ENCODE measurements at regions not wholly inside any gene's neighbourhood (a gene's known extent, or its start where the extent isn't known, plus 50 kb on each side); places are given as distances from the start of the nearest gene placed in this dataset.
A peak's percentile ranks its signal among the peaks of the same experiment; 100 is the strongest.

- DNase-seq = no peak
Measured at GRCh38 chr3:176932433-176932832, 264.8 kb downstream of the TBL1XR1 start.

GRCh38 chr3:176931991-176932390 is 265.3 kb downstream of the TBL1XR1 start:
- DNase-seq = no peak

- no peak for DNase-seq
Measured at GRCh38 chr3:176930942-176931341, 266.3 kb downstream of the TBL1XR1 start.

- no peak for DNase-seq
Measured at GRCh38 chr3:176928582-176928931, 268.7 kb downstream of the TBL1XR1 start.

- no peak for DNase-seq
Measured at GRCh38 chr3:176927706-176928581, 269.3 kb downstream of the TBL1XR1 start.

GRCh38 chr3:176927280-176927679 is 270.0 kb downstream of the TBL1XR1 start:
- no peak for DNase-seq

GRCh38 chr3:176926688-176927087 is 270.6 kb downstream of the TBL1XR1 start:
- DNase-seq = no peak

- no peak for DNase-seq
Measured at GRCh38 chr3:176926034-176926433, 271.2 kb downstream of the TBL1XR1 start.

GRCh38 chr3:176920766-176921160 is 276.5 kb downstream of the TBL1XR1 start:
- DNase-seq = no peak

- peak; percentile 70 for DNase-seq
Measured at GRCh38 chr3:176919836-176920765, 277.2 kb downstream of the TBL1XR1 start.

- no peak for DNase-seq
Measured at GRCh38 chr3:176916777-176917176, 280.5 kb downstream of the TBL1XR1 start.

GRCh38 chr3:176914764-176915163 is 282.5 kb downstream of the TBL1XR1 start:
- DNase-seq = no peak

- DNase-seq = no peak
Measured at GRCh38 chr3:176911579-176911978, 285.7 kb downstream of the TBL1XR1 start.

- DNase-seq = no peak
Measured at GRCh38 chr3:176909044-176909443, 288.2 kb downstream of the TBL1XR1 start.

- peak; percentile 83 for DNase-seq
Measured at GRCh38 chr3:176906046-176906905, 291.0 kb downstream of the TBL1XR1 start.

- no peak for DNase-seq
Measured at GRCh38 chr3:176905331-176905730, 292.0 kb downstream of the TBL1XR1 start.

- DNase-seq = no peak
Measured at GRCh38 chr3:176904506-176904905, 292.8 kb downstream of the TBL1XR1 start.

GRCh38 chr3:176896640-176897039 is 300.6 kb downstream of the TBL1XR1 start:
- no peak for DNase-seq

- no peak for DNase-seq
Measured at GRCh38 chr3:176896165-176896564, 301.1 kb downstream of the TBL1XR1 start.

- DNase-seq = no peak
Measured at GRCh38 chr3:176879710-176880109, 317.6 kb downstream of the TBL1XR1 start.

- DNase-seq = no peak
Measured at GRCh38 chr3:176873261-176873660, 324.0 kb downstream of the TBL1XR1 start.

GRCh38 chr3:176872771-176873209 is 324.5 kb downstream of the TBL1XR1 start:
- peak; percentile 46 for DNase-seq
